GM20000 (cell line): ENCODE measurements at regions not wholly inside any gene's neighbourhood (a gene's known extent, or its start where the extent isn't known, plus 50 kb on each side); places are given as distances from the start of the nearest gene placed in this dataset.

Experiments used
- DNase-seq: peaks from one replicate; pipeline ENCODE4 v3.0.0; 2012; ENCODE audit warnings: low spot score
- CTCF ChIP-seq: IDR thresholded peaks from 2 replicates; pipeline ENCODE4 v1.5.1; 2012; ENCODE audit warnings: mild to moderate bottlenecking, control low read depth; ENCODE audit errors: extremely low read depth, missing control alignments

- peak; percentile 53 for DNase-seq
- peak; percentile 86 for TF ChIP-seq CTCF
Observed at GRCh38 chr19:29263305-29264135, 50.6 kb upstream of the UQCRFS1 start.

GRCh38 chr19:29264897-29265296 lies 51.9 kb upstream of the UQCRFS1 start:
- no peak for TF ChIP-seq CTCF
- no peak for DNase-seq

- DNase-seq = no peak
- no peak for TF ChIP-seq CTCF
Observed at GRCh38 chr19:29265436-29265835, 52.5 kb upstream of the UQCRFS1 start.

DNA sequence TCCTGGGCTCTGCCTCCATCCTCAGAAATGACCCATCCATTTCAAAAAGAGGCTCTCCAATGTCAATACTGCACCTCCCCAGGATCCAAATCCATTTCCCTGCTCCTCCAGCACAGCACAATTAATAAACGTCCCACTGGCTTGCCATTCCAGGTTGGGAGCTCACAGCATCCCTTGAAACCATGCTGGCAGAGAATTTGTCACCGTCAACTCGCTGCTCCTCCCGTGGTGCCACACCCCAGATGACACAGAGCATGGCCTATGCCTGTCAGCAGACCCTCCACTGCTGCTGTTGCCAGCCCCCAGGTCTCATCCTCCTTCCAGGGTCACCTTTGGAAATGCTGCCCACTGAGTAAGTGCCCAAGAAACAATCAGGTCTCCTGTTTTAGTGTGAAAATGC lies 53.0 kb upstream of the UQCRFS1 start:
- no peak for DNase-seq
- no peak for TF ChIP-seq CTCF

DNA sequence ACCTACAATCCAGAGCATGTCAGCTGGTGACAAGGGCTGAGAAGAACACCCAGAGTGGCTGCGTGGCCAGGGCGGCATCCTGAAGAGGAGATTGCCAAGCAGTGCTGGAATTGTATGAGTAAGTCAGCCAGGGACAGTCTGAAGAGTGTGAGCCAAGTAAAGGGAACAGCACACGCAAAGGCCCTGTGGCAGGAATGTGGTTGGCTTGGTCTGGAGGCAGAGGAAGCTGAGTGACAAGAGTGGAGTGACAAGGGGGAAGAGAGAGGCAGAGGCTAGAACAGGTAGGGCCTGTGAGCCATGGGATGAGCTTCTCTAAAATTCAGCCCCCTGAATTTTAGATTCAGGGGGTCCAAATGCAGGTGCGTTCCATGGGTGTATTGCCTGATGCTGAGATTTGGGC lies 53.7 kb upstream of the UQCRFS1 start:
- no peak for TF ChIP-seq CTCF
- DNase-seq = no peak

GRCh38 chr19:29267701-29268100 lies 54.8 kb upstream of the UQCRFS1 start:
- DNase-seq = no peak
- no peak for TF ChIP-seq CTCF

DNA sequence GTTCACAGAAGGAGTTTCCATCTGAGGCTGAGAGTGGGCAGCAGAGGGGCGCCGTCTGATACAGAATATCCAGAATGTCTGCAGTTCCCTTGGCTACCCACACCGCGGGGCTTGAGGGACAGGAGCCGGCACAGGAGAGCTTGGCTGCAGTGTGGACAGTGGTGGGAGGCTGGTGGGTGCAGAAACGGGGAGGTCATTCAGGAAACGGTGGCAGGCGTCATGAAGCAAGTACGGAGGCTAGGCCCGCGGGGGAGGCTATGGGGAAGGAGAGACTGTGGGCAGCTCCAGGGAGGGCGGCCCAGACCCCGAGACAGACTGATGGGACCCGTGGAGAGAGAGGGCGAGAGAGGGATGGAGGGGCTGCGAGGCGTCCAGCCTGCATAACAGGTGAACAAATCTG lies 55.2 kb upstream of the UQCRFS1 start:
- DNase-seq = no peak
- TF ChIP-seq CTCF = no peak
